Neural cell (in vitro differentiated cells): ENCODE measurements at regions not wholly inside any gene's neighbourhood (a gene's known extent, or its start where the extent isn't known, plus 50 kb on each side); places are given as distances from the start of the nearest gene placed in this dataset.

Source experiments
- H2AFZ ChIP-seq: fragments of 200-600, 300-800 bp; sonication (generic), shearing (Covaris generic); 2 replicates; pipeline ENCODE4 v1.6.0; 2014; ENCODE audit warnings: low read depth, mild to moderate bottlenecking, antibody characterized with exemption, low read length, moderate library complexity
- H3F3A ChIP-seq: fragments of 200-600 bp; shearing (Covaris generic); 2 replicates; pipeline ENCODE4 v1.6.1; 2016; ENCODE audit warnings: mild to moderate bottlenecking, moderate library complexity, mixed read lengths, antibody characterized with exemption, low read length; ENCODE audit not compliant: insufficient read depth, poor library complexity, severe bottlenecking
- H3K27ac ChIP-seq: fragments of 200-600, 300-800 bp; sonication (generic), shearing (Covaris generic); 2 replicates; pipeline ENCODE4 v1.5.1; 2014; ENCODE audit warnings: mild to moderate bottlenecking, low read length, moderate library complexity
- H3K27me3 ChIP-seq: fragments of 300-800, 200-600 bp; sonication (generic), shearing (Covaris generic); 2 replicates; pipeline ENCODE4 v1.6.0; 2014; ENCODE audit warnings: mild to moderate bottlenecking, low read depth, low read length, moderate library complexity; ENCODE audit not compliant: insufficient read depth
- H3K36me3 ChIP-seq: fragments of 300-800, 200-600 bp; sonication (generic), shearing (Covaris generic); 2 replicates; pipeline ENCODE4 v1.5.1; 2014; ENCODE audit warnings: mild to moderate bottlenecking, antibody characterized with exemption, low read length, moderate library complexity; ENCODE audit not compliant: insufficient read depth
- H3K4me2 ChIP-seq: fragments of 300-800, 200-600 bp; sonication (generic), shearing (Covaris generic); 2 replicates; pipeline ENCODE4 v1.6.0; 2014; ENCODE audit warnings: mild to moderate bottlenecking, low read length
- H3K4me3 ChIP-seq: fragments of 300-800, 200-600 bp; sonication (generic), shearing (Covaris generic); 2 replicates; pipeline ENCODE4 v1.5.1; 2014; ENCODE audit warnings: mild to moderate bottlenecking, low read length, moderate library complexity
- H3K79me2 ChIP-seq: fragments of 200-600 bp; shearing (Covaris generic); replicated peaks from 2 replicates; pipeline ENCODE4 v1.6.0; 2014; ENCODE audit warnings: mild to moderate bottlenecking, low read length, moderate library complexity; ENCODE audit not compliant: insufficient read depth
- H3K9ac ChIP-seq: fragments of 300-800, 200-600 bp; sonication (generic), shearing (Covaris generic); 2 replicates; pipeline ENCODE4 v1.6.1; 2016; ENCODE audit warnings: mild to moderate bottlenecking, low read length, mixed read lengths
- H3K9me2 ChIP-seq: fragments of 200-600 bp; shearing (Covaris generic); 2 replicates; pipeline ENCODE4 v1.6.1; 2016; ENCODE audit warnings: mild to moderate bottlenecking, low read length, mixed read lengths; ENCODE audit not compliant: insufficient read depth
- H3K9me3 ChIP-seq: fragments of 200-600, 300-800 bp; sonication (generic), shearing (Covaris generic); 2 replicates; pipeline ENCODE4 v1.6.1; 2016; ENCODE audit warnings: mild to moderate bottlenecking, mixed run types, low read length, moderate library complexity, mixed read lengths
- H4K20me1 ChIP-seq: fragments of 200-600 bp; shearing (Covaris generic); 2 replicates; pipeline ENCODE4 v1.6.1; 2016; ENCODE audit warnings: mild to moderate bottlenecking, mixed run types; ENCODE audit not compliant: insufficient read depth
- CTCF ChIP-seq: fragments of 450-650 bp; IDR thresholded peaks from 2 replicates; pipeline ENCODE4 v1.5.1; 2014; ENCODE audit warnings: antibody characterized with exemption, mild to moderate bottlenecking, moderate library complexity; ENCODE audit not compliant: poor library complexity, severe bottlenecking
- EP300 ChIP-seq: fragments of 450-650 bp; conservative IDR thresholded peaks from 2 replicates; pipeline ENCODE4 v1.6.1; 2014; ENCODE audit warnings: antibody characterized with exemption, mild to moderate bottlenecking, moderate library complexity; ENCODE audit not compliant: poor library complexity, severe bottlenecking
- EZH2 ChIP-seq: fragments of 200-600, 300-800 bp; shearing (Covaris generic), sonication (generic); IDR thresholded peaks from 2 replicates; pipeline ENCODE4 v1.6.1; 2014; ENCODE audit warnings: antibody characterized with exemption, low read length, borderline replicate concordance, mild to moderate bottlenecking; ENCODE audit not compliant: insufficient read depth, poor library complexity, severe bottlenecking
- MXI1 ChIP-seq: fragments of 450-650 bp; conservative IDR thresholded peaks from 2 replicates; pipeline ENCODE4 v1.6.1; 2014; ENCODE audit warnings: antibody characterized with exemption, mild to moderate bottlenecking; ENCODE audit not compliant: poor library complexity, severe bottlenecking
- POLR2AphosphoS5 ChIP-seq: IDR thresholded peaks from 2 replicates; pipeline ENCODE4 v1.6.1; 2012
- RAD21 ChIP-seq: fragments of 450-650 bp; conservative IDR thresholded peaks from 2 replicates; pipeline ENCODE4 v1.6.1; 2014; ENCODE audit warnings: antibody characterized with exemption, mild to moderate bottlenecking, moderate library complexity
- SMC3 ChIP-seq: fragments of 450-650 bp; conservative IDR thresholded peaks from 2 replicates; pipeline ENCODE4 v1.6.1; 2014; ENCODE audit warnings: antibody characterized with exemption, mild to moderate bottlenecking, moderate library complexity; ENCODE audit not compliant: poor library complexity
- TAF1 ChIP-seq: IDR thresholded peaks from 2 replicates; pipeline ENCODE4 v1.6.1; 2012; ENCODE audit warnings: low read depth

GRCh38 chr12:91326058-91327027 lies 143.7 kb upstream of the DCN start:
- Histone ChIP-seq H3K27ac (no peak overlapping the region), H2AFZ (no peak overlapping the region), H3K4me2 (no peak overlapping the region), H3K9me2 (no peaks in the 10 kb centered on the region), H3K9me3 (no peaks in the 10 kb centered on the region), H3K9ac (no peak overlapping the region), H3K27me3 (no peaks in the 10 kb centered on the region), H3K36me3 (no peaks in the 10 kb centered on the region), H3K4me3 (no peak overlapping the region), H4K20me1 (no peaks in the 10 kb centered on the region), H3K79me2 (no peaks in the 10 kb centered on the region), H3F3A (no peaks in the 10 kb centered on the region)
- TF ChIP-seq RAD21 (peak; percentile 37), SMC3 (peak; percentile 52), TAF1 (no peak), CTCF (peak; percentile 57)

- Histone ChIP-seq H3K36me3 (no peaks in the 10 kb centered on the region), H3K9me2 (no peaks in the 10 kb centered on the region), H3K79me2 (no peaks in the 10 kb centered on the region), H3K9me3 (no peaks in the 10 kb centered on the region), H2AFZ (no peak overlapping the region), H3K4me3 (no peak overlapping the region), H3F3A (no peaks in the 10 kb centered on the region), H3K27ac (no peak overlapping the region), H4K20me1 (no peaks in the 10 kb centered on the region), H3K27me3 (no peaks in the 10 kb centered on the region), H3K4me2 (no peak overlapping the region), H3K9ac (no peak overlapping the region)
- TF ChIP-seq POLR2AphosphoS5 (no peak), RAD21 (no peak), MXI1 (no peak), TAF1 (no peak), EP300 (no peak)
Measured at GRCh38 chr12:91320999-91321398, 138.4 kb upstream of the DCN start.

- Histone ChIP-seq H3F3A (no peaks in the 10 kb centered on the region), H3K9me2 (no peaks in the 10 kb centered on the region), H3K36me3 (no peaks in the 10 kb centered on the region), H3K9me3 (no peaks in the 10 kb centered on the region), H4K20me1 (no peaks in the 10 kb centered on the region), H3K79me2 (no peaks in the 10 kb centered on the region), H3K27ac (no peak overlapping the region), H3K4me2 (no peak overlapping the region), H3K9ac (no peak overlapping the region), H3K27me3 (no peaks in the 10 kb centered on the region), H2AFZ (no peak overlapping the region), H3K4me3 (no peak overlapping the region)
- TF ChIP-seq RAD21 = no peak
- no peak for TF ChIP-seq MXI1
- no peak for TF ChIP-seq EZH2
- no peak for TF ChIP-seq CTCF
- no peak for TF ChIP-seq TAF1
- TF ChIP-seq POLR2AphosphoS5 = no peak
- no peak for TF ChIP-seq EP300
- TF ChIP-seq SMC3 = no peak
Measured at GRCh38 chr12:91319071-91319760, 136.6 kb upstream of the DCN start.
